T-helper 22 cell (primary cell): ENCODE measurements at regions not wholly inside any gene's neighbourhood (a gene's known extent, or its start where the extent isn't known, plus 50 kb on each side); places are given as distances from the start of the nearest gene placed in this dataset.

Experiments
- DNase-seq: peaks from one replicate; pipeline ENCODE4 v3.0.0-alpha.2; 2020; ENCODE audit warnings: low read depth

GRCh38 chr2:220053919-220054318, 426.5 kb downstream of the SLC4A3 start:
- DNase-seq = no peak

GRCh38 chr2:220057391-220057790, 430.0 kb downstream of the SLC4A3 start:
- DNase-seq = no peak

GRCh38 chr2:220057916-220058315, 430.5 kb downstream of the SLC4A3 start:
- no peak for DNase-seq

GRCh38 chr2:220064111-220065030, 436.9 kb downstream of the SLC4A3 start:
- DNase-seq = no peak

GRCh38 chr2:220065581-220065980, 438.2 kb downstream of the SLC4A3 start:
- no peak for DNase-seq

- DNase-seq = no peak
These were observed 441.4 kb downstream of the SLC4A3 start for GRCh38 chr2:220068846-220069245.

- DNase-seq = no peak
These were observed 442.9 kb downstream of the SLC4A3 start for GRCh38 chr2:220070349-220070748.

- no peak for DNase-seq
These were observed 444.3 kb downstream of the SLC4A3 start for GRCh38 chr2:220071696-220072095.

- DNase-seq = no peak
These were observed 445.3 kb downstream of the SLC4A3 start for GRCh38 chr2:220072669-220073220.

GRCh38 chr2:220075835-220076234, 448.4 kb downstream of the SLC4A3 start:
- no peak for DNase-seq

GRCh38 chr2:220076734-220077133, 449.3 kb downstream of the SLC4A3 start:
- no peak for DNase-seq

GRCh38 chr2:220077488-220077887, 450.1 kb downstream of the SLC4A3 start:
- no peak for DNase-seq

GRCh38 chr2:220078439-220078838, 451.0 kb downstream of the SLC4A3 start:
- DNase-seq = no peak

- DNase-seq = no peak
These were observed 452.2 kb downstream of the SLC4A3 start for GRCh38 chr2:220079595-220079994.

- no peak for DNase-seq
These were observed 453.7 kb downstream of the SLC4A3 start for GRCh38 chr2:220081171-220081570.

GRCh38 chr2:220090050-220090449, 462.6 kb downstream of the SLC4A3 start:
- no peak for DNase-seq

- DNase-seq = no peak
These were observed 469.0 kb downstream of the SLC4A3 start for GRCh38 chr2:220096406-220096805.

GRCh38 chr2:220101980-220102379, 474.6 kb downstream of the SLC4A3 start:
- no peak for DNase-seq

- DNase-seq = no peak
These were observed 476.2 kb downstream of the SLC4A3 start for GRCh38 chr2:220103596-220103995.

- DNase-seq = no peak
These were observed 477.5 kb downstream of the SLC4A3 start for GRCh38 chr2:220104871-220105351.

GRCh38 chr2:220106065-220106464, 478.6 kb downstream of the SLC4A3 start:
- DNase-seq = no peak

- DNase-seq = no peak
These were observed 480.0 kb downstream of the SLC4A3 start for GRCh38 chr2:220107380-220107791.

GRCh38 chr2:220114443-220114842, 487.0 kb downstream of the SLC4A3 start:
- no peak for DNase-seq
